Duodenal mucosa (tissue), 2 donors: ENCODE measurements at regions not wholly inside any gene's neighbourhood (a gene's known extent, or its start where the extent isn't known, plus 50 kb on each side); places are given as distances from the start of the nearest gene placed in this dataset.

Experiments
- H3K27ac ChIP-seq: one replicate; pipeline ENCODE4 v1.7.0; 2013; ENCODE audit warnings: low read depth, low read length
- H3K27me3 ChIP-seq, 2 donors: one replicate each; pipeline ENCODE4 v1.7.0; 2013; ENCODE audit warnings: low read length in 2 of 2, control low read depth in 1 of 2; ENCODE audit not compliant: insufficient read depth in 2 of 2, control insufficient read depth in 1 of 2
- H3K36me3 ChIP-seq, 2 donors: one replicate each; pipeline ENCODE4 v1.7.0; 2013; ENCODE audit warnings: low read length in 2 of 2, control low read depth in 1 of 2; ENCODE audit not compliant: insufficient read depth in 2 of 2, control insufficient read depth in 1 of 2
- H3K4me1 ChIP-seq, 2 donors: one replicate each; pipeline ENCODE4 v1.7.0; 2013; ENCODE audit warnings: low read length in 2 of 2, control low read depth in 1 of 2; ENCODE audit not compliant: insufficient read depth in 2 of 2, control insufficient read depth in 1 of 2
- H3K4me3 ChIP-seq, 2 donors: one replicate each; pipeline ENCODE4 v1.7.0; 2013; ENCODE audit warnings: low read length in 2 of 2, low read depth in 1 of 2
- H3K9ac ChIP-seq, 2 donors: one replicate each; pipeline ENCODE4 v1.7.0; 2013; ENCODE audit warnings: low read length in 2 of 2, low read depth in 1 of 2
- H3K9me3 ChIP-seq, 2 donors: one replicate each; pipeline ENCODE4 v1.7.0; 2013; ENCODE audit warnings: low read length in 2 of 2, control low read depth in 1 of 2; ENCODE audit not compliant: control insufficient read depth in 1 of 2

DNA sequence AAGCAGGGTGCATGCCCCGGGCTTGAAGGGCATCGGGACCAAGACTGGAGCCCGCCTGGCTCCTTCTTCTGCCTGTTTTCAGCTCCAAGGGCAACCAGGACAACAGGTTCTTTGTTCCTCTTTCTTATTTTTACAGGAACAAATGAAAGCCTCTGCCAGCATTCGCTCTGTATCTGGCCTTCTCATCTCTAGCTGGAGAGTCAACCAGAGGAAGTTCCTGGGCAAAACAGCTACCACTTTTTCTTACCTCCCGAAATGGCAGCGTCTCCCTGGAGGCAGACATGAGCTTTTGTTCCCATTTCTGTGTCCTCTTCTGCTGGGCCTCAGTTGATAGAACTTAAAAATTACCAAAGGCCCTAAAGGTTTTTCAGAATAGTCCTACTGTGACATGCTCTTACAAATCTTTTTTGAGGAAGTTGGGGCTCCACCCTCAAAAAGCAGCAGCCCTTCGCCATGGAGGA is 74.1 kb upstream of the NAA20 start:
- Histone ChIP-seq H3K36me3 (peaks cover 6 to 38% of the 10 kb centered on the region in 2 donors), H3K4me1 (peaks cover 37 to 41% of the 10 kb centered on the region in 2 donors), H3K27me3 (no peaks in the 10 kb centered on the region), H3K27ac (no peak overlapping the region), H3K9me3 (no peaks in the 10 kb centered on the region), H3K9ac (no peak overlapping the region), H3K4me3 (no peak overlapping the region)

DNA sequence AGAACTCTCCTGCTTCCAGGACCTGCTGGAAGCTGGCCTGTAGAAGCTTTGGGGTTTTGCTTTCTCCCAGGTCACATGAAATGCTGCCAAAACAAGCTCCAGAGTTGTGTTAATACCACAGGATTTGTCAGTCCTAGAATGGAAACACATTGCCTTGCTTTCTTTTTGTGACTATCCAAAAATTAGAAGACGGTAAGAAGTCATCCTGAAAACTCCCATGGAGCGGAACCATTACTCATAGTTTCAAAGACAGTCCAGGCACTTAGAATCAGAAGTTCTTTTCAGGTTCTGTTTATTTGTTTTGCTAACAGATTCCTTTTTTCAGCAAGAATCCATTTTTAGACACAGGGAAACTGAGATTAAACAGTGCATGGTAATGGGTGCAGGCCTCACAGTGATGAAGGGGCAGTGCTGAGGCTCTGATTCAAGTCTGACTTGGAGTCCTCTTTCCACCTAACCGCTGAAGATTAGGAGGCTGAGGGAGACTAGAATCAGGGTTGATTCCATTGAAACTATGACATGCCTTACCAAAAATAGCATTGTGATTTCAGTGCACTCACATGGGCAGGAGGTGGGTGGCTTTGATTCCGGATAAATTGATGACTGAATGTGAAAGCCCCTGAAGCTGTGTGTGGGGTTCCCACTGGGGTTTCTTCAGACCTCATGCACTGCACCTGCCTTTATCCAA is 72.2 kb upstream of the NAA20 start:
- Histone ChIP-seq H3K9ac (no peak overlapping the region), H3K4me3 (no peak overlapping the region), H3K27me3 (no peaks in the 10 kb centered on the region), H3K4me1 (peaks cover 37 to 41% of the 10 kb centered on the region in 2 donors), H3K27ac (no peak overlapping the region), H3K36me3 (peaks cover 6 to 33% of the 10 kb centered on the region in 2 donors), H3K9me3 (no peaks in the 10 kb centered on the region)

DNA sequence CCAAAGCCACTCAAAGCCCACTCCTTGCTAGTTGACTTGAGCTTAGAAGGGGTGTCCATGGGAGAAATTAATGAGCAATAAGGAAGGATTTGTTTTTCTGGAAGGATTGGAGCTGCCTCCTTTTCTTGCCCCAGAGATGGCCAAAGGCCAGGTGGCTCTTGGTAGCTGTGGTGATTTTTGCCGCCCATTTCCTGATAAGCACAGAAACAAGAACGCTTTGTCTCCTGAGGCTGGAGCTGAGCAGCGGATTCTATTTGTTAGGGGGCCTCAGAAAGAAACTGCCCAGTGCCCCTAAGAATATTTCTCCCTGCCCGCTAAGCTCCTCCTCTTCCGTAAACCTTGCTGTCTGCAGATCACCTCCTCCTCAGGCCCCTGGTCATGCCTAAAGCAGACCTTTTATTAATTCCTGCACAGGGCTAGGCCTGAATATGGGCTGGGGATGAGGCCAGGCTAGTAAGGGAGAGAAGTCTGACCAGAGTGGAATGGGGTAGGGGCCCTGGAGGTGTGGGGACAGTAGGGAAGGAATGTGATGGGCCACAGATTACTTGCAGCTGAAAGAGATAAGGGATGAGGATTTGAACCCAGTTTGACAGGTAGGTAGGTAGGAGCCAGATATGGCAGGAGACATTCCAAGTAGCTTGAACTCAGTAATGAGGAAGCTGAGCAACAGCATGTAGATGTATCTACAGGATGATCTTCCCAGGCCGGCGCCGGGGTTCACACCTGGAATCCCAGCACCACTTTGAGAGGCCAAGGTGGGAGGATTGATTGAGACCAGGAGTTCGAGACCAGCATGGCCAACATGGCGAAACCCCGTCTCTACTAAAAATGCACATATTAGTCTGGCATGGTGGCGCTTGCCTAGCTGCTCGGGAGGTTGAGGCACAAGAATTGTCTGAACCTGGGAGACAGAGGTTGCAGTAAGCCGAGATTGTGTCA is 71.2 kb upstream of the NAA20 start:
- peaks cover under 1 to 28% of the 10 kb centered on the region in 2 donors for H3K36me3 ChIP-seq
- H3K4me3 ChIP-seq = no peak overlapping the region
- H3K9ac ChIP-seq = no peak overlapping the region
- H3K27me3 ChIP-seq = no peaks in the 10 kb centered on the region
- no peak overlapping the region for H3K27ac ChIP-seq
- H3K4me1 ChIP-seq = peaks cover 37 to 41% of the 10 kb centered on the region in 2 donors
- no peaks in the 10 kb centered on the region for H3K9me3 ChIP-seq

DNA sequence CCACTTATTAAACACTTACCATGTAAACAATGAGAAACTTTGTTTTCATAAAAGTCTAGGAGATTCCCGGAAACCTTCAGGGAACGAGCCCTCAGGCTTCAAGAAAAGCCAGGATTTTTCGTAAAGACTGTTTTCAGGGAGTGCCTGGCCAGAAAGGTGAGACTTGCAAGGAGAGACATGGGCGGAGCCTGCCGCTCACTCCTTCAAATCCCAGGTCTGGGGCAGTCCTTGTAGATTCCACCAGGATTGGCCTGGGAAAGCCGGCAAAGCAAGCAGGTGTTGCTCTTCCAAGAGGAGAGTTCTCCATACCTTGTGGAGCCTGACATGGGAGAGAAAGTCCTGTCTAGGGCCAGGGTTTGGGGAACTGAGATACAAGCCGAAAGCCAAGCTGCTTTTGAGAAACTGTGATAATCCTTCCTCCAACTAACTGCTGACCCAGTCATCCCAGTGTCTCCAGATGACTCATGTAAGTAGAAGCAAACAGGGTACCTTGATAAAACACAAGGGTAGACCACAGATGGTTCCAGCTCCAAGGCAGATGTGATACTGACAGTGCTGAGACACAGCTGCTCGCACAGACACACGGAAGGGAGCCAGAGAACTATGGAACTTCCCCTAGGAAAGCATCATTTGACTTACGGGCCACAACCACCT is 69.4 kb upstream of the NAA20 start:
- Histone ChIP-seq H3K27me3 (no peaks in the 10 kb centered on the region), H3K9me3 (no peaks in the 10 kb centered on the region), H3K27ac (peak overlapping the region; percentile 10), H3K4me1 (peaks cover 34 to 37% of the 10 kb centered on the region in 2 donors), H3K4me3 (no peak overlapping the region), H3K36me3 (peaks cover 3 to 38% of the 10 kb centered on the region in 2 donors), H3K9ac (no peak overlapping the region)

DNA sequence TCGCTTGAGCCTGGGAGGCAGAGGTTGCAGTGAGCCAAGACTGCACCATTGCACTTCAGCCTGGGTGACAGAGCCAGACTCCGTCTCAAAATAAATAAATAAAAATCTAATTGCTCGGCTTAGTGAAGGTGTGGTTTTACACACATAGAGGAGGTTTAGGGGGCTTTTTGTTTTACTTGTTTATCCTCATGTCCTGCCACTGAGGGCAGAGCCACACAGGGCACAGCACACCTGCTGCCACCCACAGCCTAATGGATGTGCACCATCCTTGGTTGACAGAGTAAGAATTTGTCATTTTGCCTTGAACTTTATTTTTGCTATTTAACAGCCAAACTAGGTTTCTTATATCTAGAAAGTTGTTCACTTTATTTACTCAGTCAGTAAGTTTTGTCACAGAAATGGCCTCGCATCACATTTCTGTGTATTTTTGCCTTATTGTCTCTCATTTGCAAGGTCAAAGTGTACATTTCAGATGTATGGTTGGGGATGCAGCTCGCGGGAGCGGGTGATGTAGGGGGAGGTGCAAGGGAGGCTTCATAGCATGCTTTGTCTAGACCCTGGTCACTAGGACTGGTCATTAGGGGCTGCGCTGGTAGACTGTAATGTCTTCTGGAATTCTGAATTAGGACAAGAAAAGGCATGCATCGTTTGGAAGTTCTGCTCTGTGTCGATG is 67.8 kb upstream of the NAA20 start:
- no peak overlapping the region for H3K9ac ChIP-seq
- no peak overlapping the region for H3K27ac ChIP-seq
- H3K36me3 ChIP-seq = peaks cover 3 to 38% of the 10 kb centered on the region in 2 donors
- H3K9me3 ChIP-seq = no peaks in the 10 kb centered on the region
- H3K27me3 ChIP-seq = no peaks in the 10 kb centered on the region
- H3K4me1 ChIP-seq = peaks cover 20 to 24% of the 10 kb centered on the region in 2 donors
- no peak overlapping the region for H3K4me3 ChIP-seq

DNA sequence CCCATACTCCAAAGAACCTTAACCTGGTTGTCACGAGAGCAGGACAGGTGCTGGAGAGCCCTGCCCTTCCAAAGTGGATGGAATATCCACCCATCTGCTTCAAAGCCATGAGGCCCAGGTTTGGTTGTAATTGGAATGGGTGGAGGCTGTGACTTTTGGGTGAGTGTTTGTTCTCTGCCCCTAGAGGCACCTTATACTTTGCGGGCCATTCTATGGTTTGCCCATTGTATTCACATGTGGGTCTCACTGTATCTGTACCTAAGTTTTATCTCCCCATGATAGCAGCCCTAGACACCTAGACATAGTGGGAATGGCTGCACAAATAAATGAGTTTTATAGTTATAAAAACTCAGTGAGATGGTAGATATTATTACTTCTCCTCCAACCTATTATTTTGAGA is 67.1 kb upstream of the NAA20 start:
- Histone ChIP-seq H3K9me3 (no peaks in the 10 kb centered on the region), H3K4me3 (no peak overlapping the region), H3K36me3 (peaks cover 6 to 34% of the 10 kb centered on the region in 2 donors), H3K4me1 (peaks cover 13 to 17% of the 10 kb centered on the region in 2 donors), H3K9ac (no peak overlapping the region), H3K27me3 (no peaks in the 10 kb centered on the region), H3K27ac (no peak overlapping the region)

DNA sequence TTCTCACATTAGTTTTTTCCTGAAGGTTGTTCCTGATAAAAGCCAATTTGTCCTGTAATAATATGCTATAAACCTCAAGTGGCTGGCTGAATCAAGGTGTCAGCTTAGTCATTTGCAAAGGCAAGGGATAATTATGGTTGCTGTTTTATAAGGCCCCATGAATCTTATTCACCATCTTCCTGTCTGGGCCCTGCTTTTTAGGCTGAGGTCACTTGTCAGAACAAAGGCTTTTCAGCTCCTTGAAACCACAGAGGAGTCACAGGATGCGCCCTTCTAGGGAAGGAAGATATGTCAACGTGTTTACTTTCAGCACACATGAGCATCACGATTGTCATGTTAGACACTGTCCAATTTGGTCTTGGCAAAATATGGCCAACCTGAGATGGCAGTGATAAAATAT is 64.8 kb upstream of the NAA20 start:
- no peak overlapping the region for H3K27ac ChIP-seq
- no peak overlapping the region for H3K4me3 ChIP-seq
- peaks cover 10 to 39% of the 10 kb centered on the region in 2 donors for H3K36me3 ChIP-seq
- no peak overlapping the region for H3K9ac ChIP-seq
- H3K27me3 ChIP-seq = no peaks in the 10 kb centered on the region
- H3K9me3 ChIP-seq = no peaks in the 10 kb centered on the region
- peaks cover 0 to 5% of the 10 kb centered on the region in 2 donors for H3K4me1 ChIP-seq

DNA sequence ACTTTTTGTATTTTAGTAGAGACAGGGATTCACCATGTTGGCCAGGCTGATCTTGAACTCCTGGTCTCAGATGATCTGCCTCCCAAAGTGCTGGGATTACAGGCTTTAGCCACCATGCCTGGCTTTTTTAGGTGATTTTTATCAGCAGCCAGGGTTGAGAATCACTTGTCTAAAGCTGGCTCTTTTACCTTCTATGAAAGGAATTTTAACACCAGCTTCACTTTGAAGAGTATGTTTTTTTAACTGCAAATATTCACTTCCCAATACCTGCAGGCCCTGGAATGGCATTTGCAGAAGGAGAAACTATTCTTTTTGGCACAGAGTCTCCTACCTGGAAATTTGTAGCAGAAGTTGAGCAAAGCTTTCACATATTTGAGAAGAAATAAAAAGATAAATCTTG is 63.6 kb upstream of the NAA20 start:
- H3K9me3 ChIP-seq = no peaks in the 10 kb centered on the region
- H3K4me3 ChIP-seq = no peak overlapping the region
- no peak overlapping the region for H3K9ac ChIP-seq
- no peak overlapping the region for H3K27ac ChIP-seq
- H3K36me3 ChIP-seq = peaks cover 18 to 49% of the 10 kb centered on the region in 2 donors
- no peaks in the 10 kb centered on the region for H3K27me3 ChIP-seq
- no peaks in the 10 kb centered on the region for H3K4me1 ChIP-seq

DNA sequence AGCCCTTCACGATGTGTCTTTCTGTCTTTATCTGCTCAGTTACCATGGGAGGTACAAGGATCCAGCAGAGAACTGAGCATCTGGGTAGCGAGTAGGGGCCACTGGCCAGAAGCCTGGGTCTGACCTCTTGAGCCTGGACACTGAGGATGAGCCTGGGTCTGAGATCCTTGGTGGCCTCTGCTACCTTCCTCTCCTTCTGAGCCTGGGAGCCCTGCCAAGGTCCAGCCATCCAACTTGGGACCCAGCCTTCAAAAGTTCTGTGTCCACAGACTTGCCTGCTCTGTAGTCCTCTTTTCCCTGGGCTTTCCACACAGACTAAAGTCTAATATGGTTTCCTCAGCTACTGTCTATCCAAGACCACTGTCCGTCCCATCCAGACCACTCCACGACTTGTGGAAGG is 60.2 kb upstream of the NAA20 start:
- Histone ChIP-seq H3K9me3 (no peaks in the 10 kb centered on the region), H3K4me3 (no peak overlapping the region), H3K27ac (no peak overlapping the region), H3K27me3 (no peaks in the 10 kb centered on the region), H3K9ac (no peak overlapping the region), H3K36me3 (peaks cover 43 to 66% of the 10 kb centered on the region in 2 donors), H3K4me1 (no peaks in the 10 kb centered on the region)
